ENCODE measurements at regions not wholly inside any gene's neighbourhood (a gene's known extent, or its start where the extent isn't known, plus 50 kb on each side); places are given as distances from the start of the nearest gene placed in this dataset.

DNA sequence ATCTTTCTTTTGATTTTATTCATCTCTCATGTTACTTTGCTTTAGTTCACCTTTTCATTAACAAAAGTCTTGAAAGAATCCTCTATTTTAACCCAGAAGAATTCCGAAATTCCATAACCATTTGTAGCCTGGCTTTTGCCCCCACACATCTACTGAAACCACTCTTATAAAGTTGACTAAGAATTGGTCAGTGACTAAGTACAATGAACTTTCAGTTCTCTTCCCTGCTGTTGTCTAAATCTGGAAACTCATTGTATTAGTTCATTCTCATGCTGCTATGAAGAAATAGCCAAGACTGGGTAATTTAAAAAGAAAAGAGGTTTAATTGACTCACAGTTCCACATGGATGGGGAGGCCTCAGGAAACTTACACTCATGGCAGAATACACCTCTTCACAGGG lies 49.9 kb upstream of the PNPT1 start:
- DNase-seq (ENCODE audit: low read depth, low spot score) (no peak), FAIRE-seq (no peak)
- no peaks in the 10 kb centered on the region for H3K79me2 ChIP-seq (ENCODE audit: control insufficient read depth, insufficient read depth, low read length)
- no peak overlapping the region for H3K9ac ChIP-seq (replicated peaks; ENCODE audit: extremely low read depth, insufficient read depth, low read length)
- H3K9me1 ChIP-seq (replicated peaks; ENCODE audit: control insufficient read depth, extremely low read depth, insufficient read depth, low read length): no peaks in the 10 kb centered on the region
- no peaks in the 10 kb centered on the region for H3K4me1 ChIP-seq (ENCODE audit: control insufficient read depth, extremely low read depth, insufficient read depth, low read length)
- no peak overlapping the region for H3K27ac ChIP-seq (ENCODE audit: insufficient read depth, low read depth, low read length)
- H3K4me3 ChIP-seq (replicated peaks in 1 of 3; ENCODE audit: insufficient read depth in 1 of 3, low read depth in 1 of 3, low read length in 3 of 3): no peak overlapping the region
- no peak overlapping the region for H3K4me2 ChIP-seq (ENCODE audit: insufficient read depth, low read length)
- no TSS peak for BruUV-seq (replicated peaks)
- dilution Hi-C loops (cut with MboI; ENCODE audit: extremely low pct_ligation_motif_present, low sequenced_read_pairs): no loop called here
- ChIA-PET POLR2A (no interaction called here), CTCF (no interaction called here)
- H2AFZ ChIP-seq (ENCODE audit: low read depth, low read length): no peak overlapping the region
- no peaks in the 10 kb centered on the region for H4K20me1 ChIP-seq (replicated peaks; ENCODE audit: control insufficient read depth, extremely low read depth, insufficient read depth, low read length)
- no peaks in the 10 kb centered on the region for H3K27me3 ChIP-seq (ENCODE audit: control insufficient read depth in 2 of 2, insufficient read depth in 2 of 2, low read length in 2 of 2)
- H3K36me3 ChIP-seq (ENCODE audit: control insufficient read depth in 2 of 2, extremely low read depth in 1 of 2, insufficient read depth in 2 of 2, low read length in 2 of 2): no peaks in the 10 kb centered on the region
- H3K9me3 ChIP-seq (replicated peaks; ENCODE audit: control insufficient read depth, insufficient read depth, low read length): no peaks in the 10 kb centered on the region
- TF ChIP-seq JUN (IDR thresholded peaks at IDR 0.05; ENCODE audit: borderline replicate concordance, insufficient read depth, insufficient read length, low read depth): no peak
- intact Hi-C loops (cut with micrococcal nuclease): no loop called here
